NCI-H1436 (cell line): ENCODE measurements at regions not wholly inside any gene's neighbourhood (a gene's known extent, or its start where the extent isn't known, plus 50 kb on each side); places are given as distances from the start of the nearest gene placed in this dataset.
"Not testable (repeated sequence)": the region's sequence is repeated elsewhere in the genome, so short reads cannot be mapped to it uniquely, and the experiment has no call there.

Experiments used
- DNase-seq: peaks from one replicate; lab custom pipeline; 2025; lab: John Stamatoyannopoulos, UW

- no peak for DNase-seq
These were observed 254.6 kb upstream of the LRRC4C start for GRCh38 chr11:41714101-41714500.

GRCh38 chr11:41716862-41717261 lies 257.4 kb upstream of the LRRC4C start:
- no peak for DNase-seq

- DNase-seq: no peak
These were observed 261.3 kb upstream of the LRRC4C start for GRCh38 chr11:41720761-41721160.

GRCh38 chr11:41728161-41728560 lies 268.7 kb upstream of the LRRC4C start:
- not testable (repeated sequence) for DNase-seq

GRCh38 chr11:41775296-41775695 lies 315.8 kb upstream of the LRRC4C start:
- DNase-seq: no peak

- no peak for DNase-seq
These were observed 320.0 kb upstream of the LRRC4C start for GRCh38 chr11:41779401-41779960.

- no peak for DNase-seq
These were observed 322.0 kb upstream of the LRRC4C start for GRCh38 chr11:41781441-41781840.

GRCh38 chr11:41784513-41785335 lies 325.3 kb upstream of the LRRC4C start:
- no peak for DNase-seq

GRCh38 chr11:41786087-41786486 lies 326.6 kb upstream of the LRRC4C start:
- no peak for DNase-seq

GRCh38 chr11:41788177-41788576 lies 328.7 kb upstream of the LRRC4C start:
- DNase-seq: no peak

- DNase-seq: no peak
These were observed 329.9 kb upstream of the LRRC4C start for GRCh38 chr11:41789376-41789775.

- no peak for DNase-seq
These were observed 335.6 kb upstream of the LRRC4C start for GRCh38 chr11:41795004-41795403.

- DNase-seq: no peak
These were observed 340.3 kb upstream of the LRRC4C start for GRCh38 chr11:41799754-41800153.

GRCh38 chr11:41803895-41804294 lies 344.4 kb upstream of the LRRC4C start:
- DNase-seq: no peak

- no peak for DNase-seq
These were observed 356.9 kb upstream of the LRRC4C start for GRCh38 chr11:41816396-41816795.

GRCh38 chr11:41824287-41824686 lies 364.8 kb upstream of the LRRC4C start:
- DNase-seq: not testable (repeated sequence)

GRCh38 chr11:41826085-41826484 lies 366.6 kb upstream of the LRRC4C start:
- no peak for DNase-seq

GRCh38 chr11:41836431-41836830 lies 377.0 kb upstream of the LRRC4C start:
- no peak for DNase-seq

GRCh38 chr11:41842673-41843072 lies 383.2 kb upstream of the LRRC4C start:
- DNase-seq: no peak

- no peak for DNase-seq
These were observed 385.6 kb upstream of the LRRC4C start for GRCh38 chr11:41845066-41845465.

GRCh38 chr11:41848349-41848748 lies 388.9 kb upstream of the LRRC4C start:
- DNase-seq: no peak

GRCh38 chr11:41849250-41849649 lies 389.8 kb upstream of the LRRC4C start:
- DNase-seq: no peak

GRCh38 chr11:41851743-41852142 lies 392.3 kb upstream of the LRRC4C start:
- no peak for DNase-seq

GRCh38 chr11:41861838-41862237 lies 402.4 kb upstream of the LRRC4C start:
- no peak for DNase-seq
